GM23338 (cell line): ENCODE measurements at regions not wholly inside any gene's neighbourhood (a gene's known extent, or its start where the extent isn't known, plus 50 kb on each side); places are given as distances from the start of the nearest gene placed in this dataset.

Experiments
- ATAC-seq: fragments of 200-7000 bp; cut with Tn5 transposase; 3 replicates; pipeline ENCODE4 v1.9.1; 2020
- DNase-seq: peaks from one replicate; pipeline ENCODE4 v3.0.0-alpha.2; 2015; ENCODE audit warnings: low spot score
- H2AFZ ChIP-seq: fragments of 200-600 bp; sonication (generic); 2 replicates; pipeline ENCODE4 v1.8.0; 2016; ENCODE audit warnings: antibody characterized with exemption, mild to moderate bottlenecking, moderate library complexity
- H3F3A ChIP-seq: fragments of 200-600 bp; sonication (generic); replicated peaks from 2 replicates; pipeline ENCODE4 v1.8.0; 2017; ENCODE audit warnings: antibody characterized with exemption, mixed run types, low read depth
- H3K27ac ChIP-seq: fragments of 200-600 bp; sonication (generic); 2 replicates; pipeline ENCODE4 v1.6.1; 2016; ENCODE audit warnings: low read depth
- H3K27me3 ChIP-seq: fragments of 200-600 bp; sonication (generic); 2 replicates; pipeline ENCODE4 v1.8.0; 2016; ENCODE audit warnings: mild to moderate bottlenecking, mixed run types, moderate library complexity; ENCODE audit not compliant: insufficient read depth
- H3K36me3 ChIP-seq: fragments of 200-600 bp; sonication (generic); 2 replicates; pipeline ENCODE4 v1.8.0; 2016; ENCODE audit warnings: mild to moderate bottlenecking; ENCODE audit not compliant: insufficient read depth
- H3K4me1 ChIP-seq: fragments of 200-600 bp; sonication (generic); 2 replicates; pipeline ENCODE4 v1.8.0; 2016; ENCODE audit warnings: mild to moderate bottlenecking, moderate library complexity; ENCODE audit not compliant: insufficient read depth
- H3K4me2 ChIP-seq: fragments of 200-600 bp; sonication (generic); 2 replicates; pipeline ENCODE4 v1.7.1; 2017; ENCODE audit warnings: mixed run types
- H3K4me3 ChIP-seq: fragments of 200-600 bp; sonication (generic); 2 replicates; pipeline ENCODE4 v1.6.1; 2016; ENCODE audit warnings: mixed run types
- H3K79me2 ChIP-seq: fragments of 200-600 bp; sonication (generic); replicated peaks from 2 replicates; pipeline ENCODE4 v1.8.0; 2017; ENCODE audit warnings: mild to moderate bottlenecking; ENCODE audit not compliant: insufficient read depth
- H3K9me2 ChIP-seq: fragments of 200-600 bp; sonication (generic); 2 replicates; pipeline ENCODE4 v1.8.0; 2017; ENCODE audit not compliant: insufficient read depth
- H4K20me1 ChIP-seq: fragments of 200-600 bp; sonication (generic); replicated peaks from 2 replicates; pipeline ENCODE4 v1.8.0; 2017; ENCODE audit warnings: mild to moderate bottlenecking; ENCODE audit not compliant: insufficient read depth
- H3K27ac Mint-ChIP-seq: 2 replicates; pipeline ENCODE4 v1.8.0; 2020; ENCODE audit warnings: inconsistent platforms, mild to moderate bottlenecking, moderate library complexity, mixed read lengths
- H3K27me3 Mint-ChIP-seq: 3 replicates; pipeline ENCODE4 v1.8.0; 2022; ENCODE audit warnings: low read depth, mild to moderate bottlenecking, moderate library complexity, mixed read lengths, inconsistent platforms; ENCODE audit not compliant: insufficient read depth, poor library complexity
- H3K36me3 Mint-ChIP-seq: 3 replicates; pipeline ENCODE4 v1.8.0; 2021; ENCODE audit warnings: low read depth, mild to moderate bottlenecking, inconsistent platforms, moderate library complexity, mixed read lengths
- H3K4me1 Mint-ChIP-seq: 3 replicates; pipeline ENCODE4 v1.8.0; 2020; ENCODE audit warnings: mild to moderate bottlenecking, inconsistent platforms, mixed read lengths
- H3K4me3 Mint-ChIP-seq: 3 replicates; pipeline ENCODE4 v1.8.0; 2021; ENCODE audit warnings: moderate library complexity, mild to moderate bottlenecking, inconsistent platforms, mixed read lengths
- H3K9me3 Mint-ChIP-seq: 3 replicates; pipeline ENCODE4 v1.8.0; 2020; ENCODE audit warnings: moderate library complexity, mild to moderate bottlenecking, inconsistent platforms, mixed read lengths
- CREB1 ChIP-seq: fragments of 250-450 bp; sonication (Bioruptor Pico); IDR thresholded peaks from 2 replicates; pipeline ENCODE4 v1.5.0; 2020; ENCODE audit warnings: low read depth, mild to moderate bottlenecking, moderate library complexity
- ETS1 ChIP-seq: IDR thresholded peaks from 2 replicates; pipeline ENCODE4 v1.6.1; 2016; ENCODE audit warnings: antibody characterized with exemption
- EZH2 ChIP-seq: fragments of 200-600 bp; sonication (generic); IDR thresholded peaks from one replicate; pipeline ENCODE4 v1.8.0; 2017; ENCODE audit warnings: antibody characterized with exemption, mild to moderate bottlenecking, low read depth; ENCODE audit not compliant: unreplicated experiment
- POLR2AphosphoS5 ChIP-seq: IDR thresholded peaks from 2 replicates; pipeline ENCODE4 v1.6.1; 2016; ENCODE audit warnings: antibody characterized with exemption, low read depth
- STAT1 ChIP-seq: IDR thresholded peaks from one replicate; pipeline ENCODE4 v1.6.1; 2016; ENCODE audit warnings: antibody characterized with exemption; ENCODE audit not compliant: unreplicated experiment
- ZNF114 ChIP-seq: fragments of 250-450 bp; sonication (Bioruptor Pico); IDR thresholded peaks from 2 replicates; pipeline ENCODE4 v1.5.0; 2020; ENCODE audit warnings: mild to moderate bottlenecking, moderate library complexity
- TF ChIP-seq, protein P1 (sequence below), 2 experiments: fragments of 200-600 bp in 1 of 2; sonication (generic) in 1 of 2; conservative IDR thresholded peaks; 2 replicates each; pipeline versions ENCODE4 v1.5.1 to v1.6.1; 2016 to 2017; ENCODE audit warnings: antibody characterized with exemption in 2 of 2, low read depth in 2 of 2, mild to moderate bottlenecking in 2 of 2, moderate library complexity in 1 of 2
- TF ChIP-seq, protein P2 (sequence below): IDR thresholded peaks from one replicate; pipeline ENCODE4 v1.6.1; 2018; ENCODE audit warnings: antibody characterized with exemption; ENCODE audit not compliant: unreplicated experiment

- TF ChIP-seq EZH2 (no peak), ETS1 (no peak)
- TF ChIP-seq, protein P1, sequence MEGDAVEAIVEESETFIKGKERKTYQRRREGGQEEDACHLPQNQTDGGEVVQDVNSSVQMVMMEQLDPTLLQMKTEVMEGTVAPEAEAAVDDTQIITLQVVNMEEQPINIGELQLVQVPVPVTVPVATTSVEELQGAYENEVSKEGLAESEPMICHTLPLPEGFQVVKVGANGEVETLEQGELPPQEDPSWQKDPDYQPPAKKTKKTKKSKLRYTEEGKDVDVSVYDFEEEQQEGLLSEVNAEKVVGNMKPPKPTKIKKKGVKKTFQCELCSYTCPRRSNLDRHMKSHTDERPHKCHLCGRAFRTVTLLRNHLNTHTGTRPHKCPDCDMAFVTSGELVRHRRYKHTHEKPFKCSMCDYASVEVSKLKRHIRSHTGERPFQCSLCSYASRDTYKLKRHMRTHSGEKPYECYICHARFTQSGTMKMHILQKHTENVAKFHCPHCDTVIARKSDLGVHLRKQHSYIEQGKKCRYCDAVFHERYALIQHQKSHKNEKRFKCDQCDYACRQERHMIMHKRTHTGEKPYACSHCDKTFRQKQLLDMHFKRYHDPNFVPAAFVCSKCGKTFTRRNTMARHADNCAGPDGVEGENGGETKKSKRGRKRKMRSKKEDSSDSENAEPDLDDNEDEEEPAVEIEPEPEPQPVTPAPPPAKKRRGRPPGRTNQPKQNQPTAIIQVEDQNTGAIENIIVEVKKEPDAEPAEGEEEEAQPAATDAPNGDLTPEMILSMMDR (conservative IDR thresholded peaks at IDR 0.05; ENCODE audit: low read depth in 2 of 2) = no peak
- TF ChIP-seq, protein P2, sequence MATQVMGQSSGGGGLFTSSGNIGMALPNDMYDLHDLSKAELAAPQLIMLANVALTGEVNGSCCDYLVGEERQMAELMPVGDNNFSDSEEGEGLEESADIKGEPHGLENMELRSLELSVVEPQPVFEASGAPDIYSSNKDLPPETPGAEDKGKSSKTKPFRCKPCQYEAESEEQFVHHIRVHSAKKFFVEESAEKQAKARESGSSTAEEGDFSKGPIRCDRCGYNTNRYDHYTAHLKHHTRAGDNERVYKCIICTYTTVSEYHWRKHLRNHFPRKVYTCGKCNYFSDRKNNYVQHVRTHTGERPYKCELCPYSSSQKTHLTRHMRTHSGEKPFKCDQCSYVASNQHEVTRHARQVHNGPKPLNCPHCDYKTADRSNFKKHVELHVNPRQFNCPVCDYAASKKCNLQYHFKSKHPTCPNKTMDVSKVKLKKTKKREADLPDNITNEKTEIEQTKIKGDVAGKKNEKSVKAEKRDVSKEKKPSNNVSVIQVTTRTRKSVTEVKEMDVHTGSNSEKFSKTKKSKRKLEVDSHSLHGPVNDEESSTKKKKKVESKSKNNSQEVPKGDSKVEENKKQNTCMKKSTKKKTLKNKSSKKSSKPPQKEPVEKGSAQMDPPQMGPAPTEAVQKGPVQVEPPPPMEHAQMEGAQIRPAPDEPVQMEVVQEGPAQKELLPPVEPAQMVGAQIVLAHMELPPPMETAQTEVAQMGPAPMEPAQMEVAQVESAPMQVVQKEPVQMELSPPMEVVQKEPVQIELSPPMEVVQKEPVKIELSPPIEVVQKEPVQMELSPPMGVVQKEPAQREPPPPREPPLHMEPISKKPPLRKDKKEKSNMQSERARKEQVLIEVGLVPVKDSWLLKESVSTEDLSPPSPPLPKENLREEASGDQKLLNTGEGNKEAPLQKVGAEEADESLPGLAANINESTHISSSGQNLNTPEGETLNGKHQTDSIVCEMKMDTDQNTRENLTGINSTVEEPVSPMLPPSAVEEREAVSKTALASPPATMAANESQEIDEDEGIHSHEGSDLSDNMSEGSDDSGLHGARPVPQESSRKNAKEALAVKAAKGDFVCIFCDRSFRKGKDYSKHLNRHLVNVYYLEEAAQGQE = no peak
Observed at GRCh38 chr6:77095936-77096627, 367.2 kb downstream of the HTR1B start (continued).

- Histone ChIP-seq H3F3A (no peaks in the 10 kb centered on the region), H3K4me1 (no peaks in the 10 kb centered on the region), H3K4me2 (0 out of 2 replicates have a peak overlapping the region, but pooled peaks have one; percentile 21), H3K27me3 (no peaks in the 10 kb centered on the region), H3K4me3 (no peak overlapping the region), H3K36me3 (no peaks in the 10 kb centered on the region), H3K27ac (no peak overlapping the region), H3K9me2 (peaks cover 1% of the 10 kb centered on the region; the same call in 1 of the 2 replicates), H2AFZ (0 out of 2 replicates have a peak overlapping the region, but pooled peaks have one; percentile 7), H3K79me2 (no peaks in the 10 kb centered on the region), H4K20me1 (no peaks in the 10 kb centered on the region)
- peaks cover 11% of the 10 kb centered on the region for H3K4me1 Mint-ChIP-seq
- H3K27me3 Mint-ChIP-seq = no peaks in the 10 kb centered on the region
- ATAC-seq = no peak; the same call in 2 of the 3 replicates
- H3K4me3 Mint-ChIP-seq = no peak overlapping the region
- no peak for DNase-seq
- H3K36me3 Mint-ChIP-seq = no peaks in the 10 kb centered on the region
- H3K9me3 Mint-ChIP-seq = no peaks in the 10 kb centered on the region
- no peak overlapping the region for H3K27ac Mint-ChIP-seq
- TF ChIP-seq ZNF114 = no peak
- no peak for TF ChIP-seq ETS1
- no peak for TF ChIP-seq CREB1 (CRISPR knock-in tag)
- TF ChIP-seq EZH2 = no peak
- TF ChIP-seq, protein P1 (conservative IDR thresholded peaks at IDR 0.05; ENCODE audit: low read depth in 2 of 2) = no peak
- TF ChIP-seq POLR2AphosphoS5 = no peak
- no peak for TF ChIP-seq STAT1
Observed at GRCh38 chr6:77094821-77095220, 368.5 kb downstream of the HTR1B start.
